ENCODE measurements at regions not wholly inside any gene's neighbourhood (a gene's known extent, or its start where the extent isn't known, plus 50 kb on each side); places are given as distances from the start of the nearest gene placed in this dataset.
"Not testable (repeated sequence)": the region's sequence is repeated elsewhere in the genome, so short reads cannot be mapped to it uniquely, and the experiment has no call there.

GRCh38 chr4:128633067-128633466, 176.4 kb upstream of the JADE1 start:
- Histone ChIP-seq H3K4me1 (ENCODE audit: insufficient read depth, low read length) (peaks cover 32% of the 10 kb centered on the region), H3K27ac (ENCODE audit: low read depth, low read length) (no peak overlapping the region), H3K36me3 (ENCODE audit: insufficient read depth, low read length) (no peaks in the 10 kb centered on the region), H3K9ac (ENCODE audit: low read depth, low read length) (no peak overlapping the region), H3K4me3 (ENCODE audit: low read length) (no peak overlapping the region), H3K9me3 (ENCODE audit: insufficient read depth, low read depth, low read length) (no peaks in the 10 kb centered on the region), H3K27me3 (ENCODE audit: insufficient read depth, low read length) (no peaks in the 10 kb centered on the region)
- 92% methylated on average over 1 of the region's 1 CpG for WGBS

DNA sequence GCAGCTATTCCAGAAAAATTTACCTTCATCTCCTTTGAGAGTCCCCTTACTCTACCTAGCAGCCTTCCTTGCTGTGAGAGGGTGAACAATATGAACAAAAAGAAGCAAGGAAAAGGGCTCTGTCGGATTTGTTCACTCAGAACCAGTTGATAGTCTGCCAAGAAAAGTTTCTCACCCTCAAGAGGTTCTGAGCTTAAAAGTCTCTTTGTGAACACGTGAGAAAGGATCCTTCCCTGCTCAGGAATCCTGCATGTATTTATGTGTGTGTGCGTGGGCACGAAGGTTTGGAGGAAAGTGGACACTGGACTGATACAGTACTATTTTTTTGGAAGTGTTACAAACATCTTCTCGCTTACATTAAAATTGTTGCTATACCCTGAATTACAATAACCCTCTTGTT, 178.6 kb upstream of the JADE1 start:
- no peak overlapping the region for H3K4me3 ChIP-seq (ENCODE audit: low read length)
- H3K4me1 ChIP-seq (ENCODE audit: insufficient read depth, low read length): peaks cover 12% of the 10 kb centered on the region
- H3K9me3 ChIP-seq (ENCODE audit: insufficient read depth, low read depth, low read length): no peaks in the 10 kb centered on the region
- no peak overlapping the region for H3K9ac ChIP-seq (ENCODE audit: low read depth, low read length)
- WGBS: 86% methylated on average over 5 of the region's 5 CpGs
- no peaks in the 10 kb centered on the region for H3K36me3 ChIP-seq (ENCODE audit: insufficient read depth, low read length)
- no peak overlapping the region for H3K27ac ChIP-seq (ENCODE audit: low read depth, low read length)
- H3K27me3 ChIP-seq (ENCODE audit: insufficient read depth, low read length): no peaks in the 10 kb centered on the region

DNA sequence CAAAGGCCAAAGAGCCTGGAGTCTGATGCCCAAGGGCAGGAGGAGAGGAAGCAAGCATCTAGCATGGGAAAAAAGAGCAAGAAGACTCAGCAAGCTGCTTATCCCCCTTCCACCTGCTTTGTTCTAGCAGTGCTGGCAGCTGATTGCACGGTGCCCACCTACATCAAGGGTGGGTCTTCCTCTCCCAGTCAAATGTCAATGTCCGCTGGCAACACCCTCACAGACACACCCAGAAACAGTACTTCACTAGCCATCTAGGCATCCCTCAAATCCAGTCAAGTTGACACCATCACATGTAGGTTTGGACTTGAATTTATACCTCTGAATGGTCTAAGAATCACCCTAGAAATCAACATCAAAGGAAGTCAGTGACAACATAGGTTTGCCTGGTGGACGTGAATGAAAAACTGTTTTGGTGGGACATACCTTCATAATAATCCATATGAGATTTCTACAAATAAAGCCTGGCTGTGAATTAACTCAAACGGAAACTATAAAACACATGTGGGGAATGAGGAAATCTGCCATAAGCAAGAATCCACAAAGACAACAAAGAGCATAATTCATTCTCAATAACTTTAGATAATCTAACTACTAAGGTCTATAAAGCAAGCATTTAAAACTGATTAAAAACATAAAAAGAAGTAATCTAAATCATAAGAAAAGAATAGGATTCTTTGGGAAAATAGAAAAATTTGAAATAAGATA, 185.8 kb upstream of the JADE1 start:
- 92% methylated on average over 2 of the region's 4 CpGs for WGBS

GRCh38 chr4:128620279-128620965, 189.1 kb upstream of the JADE1 start:
- 67% methylated on average over 7 of the region's 7 CpGs for WGBS
- H3K4me1 ChIP-seq (ENCODE audit: insufficient read depth, low read length); H3K27me3 ChIP-seq (ENCODE audit: insufficient read depth, low read length); H3K9ac ChIP-seq (ENCODE audit: low read depth, low read length); H3K27ac ChIP-seq (ENCODE audit: low read depth, low read length); H3K36me3 ChIP-seq (ENCODE audit: insufficient read depth, low read length); H3K9me3 ChIP-seq (ENCODE audit: insufficient read depth, low read depth, low read length); H3K4me3 ChIP-seq (ENCODE audit: low read length): not testable (repeated sequence)

More for the DNA sequence above, 185.8 kb upstream of the JADE1 start:
- Histone ChIP-seq H3K9me3 (ENCODE audit: insufficient read depth, low read depth, low read length) (no peaks in the 10 kb centered on the region), H3K36me3 (ENCODE audit: insufficient read depth, low read length) (no peaks in the 10 kb centered on the region), H3K27me3 (ENCODE audit: insufficient read depth, low read length) (no peaks in the 10 kb centered on the region), H3K4me1 (ENCODE audit: insufficient read depth, low read length) (no peaks in the 10 kb centered on the region), H3K4me3 (ENCODE audit: low read length) (no peak overlapping the region), H3K27ac (ENCODE audit: low read depth, low read length) (no peak overlapping the region), H3K9ac (ENCODE audit: low read depth, low read length) (no peak overlapping the region)

DNA sequence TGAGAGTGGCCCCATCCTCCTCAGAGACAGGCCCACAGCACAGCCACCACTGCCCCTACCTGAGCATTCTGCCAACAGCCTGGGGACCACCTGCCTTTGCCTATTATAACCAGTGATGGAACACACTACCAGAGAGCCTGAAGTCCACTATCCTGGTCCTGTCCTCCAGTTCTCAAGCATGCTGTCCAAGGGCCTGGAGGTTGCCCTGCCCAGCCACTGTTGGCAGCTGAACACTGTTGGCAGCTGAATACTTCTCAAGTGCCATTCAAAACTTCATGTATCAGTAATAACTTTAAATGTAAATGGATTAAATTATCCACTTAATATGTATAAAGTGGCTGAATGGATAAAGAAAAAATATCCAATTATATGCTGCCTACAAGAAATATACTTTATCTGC, 194.3 kb upstream of the JADE1 start:
- no peaks in the 10 kb centered on the region for H3K36me3 ChIP-seq (ENCODE audit: insufficient read depth, low read length)
- no peak overlapping the region for H3K9ac ChIP-seq (ENCODE audit: low read depth, low read length)
- H3K9me3 ChIP-seq (ENCODE audit: insufficient read depth, low read depth, low read length): no peaks in the 10 kb centered on the region
- peaks cover 6% of the 10 kb centered on the region; the same call in 1 of the 2 replicates for H3K4me1 ChIP-seq (ENCODE audit: insufficient read depth, low read length)
- H3K4me3 ChIP-seq (ENCODE audit: low read length): no peak overlapping the region
- H3K27ac ChIP-seq (ENCODE audit: low read depth, low read length): no peak overlapping the region
- H3K27me3 ChIP-seq (ENCODE audit: insufficient read depth, low read length): no peaks in the 10 kb centered on the region

- WGBS: 84% methylated on average over 1 of the region's 1 CpG
- Histone ChIP-seq H3K36me3 (ENCODE audit: insufficient read depth, low read length) (no peaks in the 10 kb centered on the region), H3K27me3 (ENCODE audit: insufficient read depth, low read length) (no peaks in the 10 kb centered on the region), H3K27ac (ENCODE audit: low read depth, low read length) (no peak overlapping the region), H3K9ac (ENCODE audit: low read depth, low read length) (no peak overlapping the region), H3K4me3 (ENCODE audit: low read length) (no peak overlapping the region), H3K9me3 (ENCODE audit: insufficient read depth, low read depth, low read length) (no peaks in the 10 kb centered on the region), H3K4me1 (ENCODE audit: insufficient read depth, low read length) (peaks cover 16% of the 10 kb centered on the region)
Measured at GRCh38 chr4:128608006-128608405, 201.5 kb upstream of the JADE1 start.

DNA sequence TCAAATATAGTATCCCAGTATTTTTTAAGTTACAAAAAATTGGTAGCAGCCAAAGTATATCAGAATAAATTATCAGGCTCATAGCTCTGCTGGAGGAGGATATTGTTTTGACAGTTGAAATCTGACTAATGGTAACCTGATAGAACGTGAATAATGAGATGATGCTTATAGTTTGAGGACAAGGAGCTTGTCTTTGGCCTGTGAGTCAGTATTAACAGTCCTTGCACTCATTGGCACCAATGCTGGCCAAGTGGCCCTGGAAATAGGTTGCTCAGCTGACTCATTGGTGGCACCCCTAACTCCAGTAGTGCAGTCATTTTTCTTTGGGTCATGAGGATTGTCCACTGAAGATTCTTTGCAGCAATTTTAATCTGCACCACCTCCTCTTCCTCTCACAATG, 203.3 kb upstream of the JADE1 start:
- no peak overlapping the region for H3K27ac ChIP-seq (ENCODE audit: low read depth, low read length)
- WGBS: 82% methylated on average over 1 of the region's 1 CpG
- no peaks in the 10 kb centered on the region for H3K9me3 ChIP-seq (ENCODE audit: insufficient read depth, low read depth, low read length)
- H3K36me3 ChIP-seq (ENCODE audit: insufficient read depth, low read length): no peaks in the 10 kb centered on the region
- H3K27me3 ChIP-seq (ENCODE audit: insufficient read depth, low read length): no peaks in the 10 kb centered on the region
- H3K4me3 ChIP-seq (ENCODE audit: low read length): no peak overlapping the region
- H3K9ac ChIP-seq (ENCODE audit: low read depth, low read length): no peak overlapping the region
- H3K4me1 ChIP-seq (ENCODE audit: insufficient read depth, low read length): peaks cover 21% of the 10 kb centered on the region

GRCh38 chr4:128604840-128605239, 204.7 kb upstream of the JADE1 start:
- no peak overlapping the region for H3K4me3 ChIP-seq (ENCODE audit: low read length)
- no peak overlapping the region for H3K27ac ChIP-seq (ENCODE audit: low read depth, low read length)
- H3K9ac ChIP-seq (ENCODE audit: low read depth, low read length): no peak overlapping the region
- no peaks in the 10 kb centered on the region for H3K27me3 ChIP-seq (ENCODE audit: insufficient read depth, low read length)
- WGBS: 50% methylated on average over 1 of the region's 2 CpGs
- H3K4me1 ChIP-seq (ENCODE audit: insufficient read depth, low read length): peaks cover 29% of the 10 kb centered on the region
- H3K36me3 ChIP-seq (ENCODE audit: insufficient read depth, low read length): no peaks in the 10 kb centered on the region
- no peaks in the 10 kb centered on the region for H3K9me3 ChIP-seq (ENCODE audit: insufficient read depth, low read depth, low read length)

DNA sequence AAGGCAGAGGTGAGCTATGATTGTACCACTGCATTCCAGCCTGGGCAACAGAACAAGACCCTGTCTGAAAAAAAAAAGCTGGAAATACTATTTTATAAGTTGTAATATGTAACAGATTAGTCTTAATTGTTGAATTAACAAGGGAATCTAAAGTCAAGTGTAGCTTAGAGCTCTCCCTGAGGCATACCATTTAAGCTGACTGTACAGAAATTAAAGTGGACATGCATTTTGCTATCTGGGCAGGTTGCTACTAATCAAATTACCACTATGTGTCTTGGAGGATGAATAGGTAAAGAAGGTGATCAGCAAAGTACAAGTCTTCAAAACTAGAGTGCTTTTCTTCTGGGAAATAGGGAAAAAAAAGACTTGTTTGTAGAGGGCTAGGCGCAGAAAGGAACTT, 205.3 kb upstream of the JADE1 start:
- WGBS: 93% methylated on average over 1 of the region's 1 CpG
- Histone ChIP-seq H3K27ac (ENCODE audit: low read depth, low read length) (no peak overlapping the region), H3K4me3 (ENCODE audit: low read length) (no peak overlapping the region), H3K9me3 (ENCODE audit: insufficient read depth, low read depth, low read length) (no peaks in the 10 kb centered on the region), H3K27me3 (ENCODE audit: insufficient read depth, low read length) (no peaks in the 10 kb centered on the region), H3K36me3 (ENCODE audit: insufficient read depth, low read length) (no peaks in the 10 kb centered on the region), H3K9ac (ENCODE audit: low read depth, low read length) (no peak overlapping the region), H3K4me1 (ENCODE audit: insufficient read depth, low read length) (peaks cover 29% of the 10 kb centered on the region)

DNA sequence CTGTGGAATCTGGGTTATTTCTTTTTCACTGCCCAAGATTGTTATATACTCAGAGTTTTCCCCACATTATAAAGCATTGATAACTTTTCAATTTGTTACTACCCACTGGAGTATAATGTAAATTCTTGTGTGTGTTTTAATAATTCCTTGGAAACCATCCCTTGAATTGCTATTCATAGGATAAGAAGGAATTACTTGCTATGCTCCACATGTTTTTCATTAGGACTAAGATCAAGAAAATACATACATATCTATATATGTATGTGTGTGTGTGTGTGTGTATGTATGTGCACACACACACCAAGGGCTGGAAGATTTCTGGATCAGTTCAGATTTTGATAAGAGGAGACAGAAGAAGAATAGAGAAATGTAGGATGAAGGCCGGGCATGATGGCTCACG, 206.4 kb upstream of the JADE1 start:
- WGBS: 91% methylated on average over 2 of the region's 2 CpGs
- no peak overlapping the region for H3K27ac ChIP-seq (ENCODE audit: low read depth, low read length)
- no peak overlapping the region for H3K9ac ChIP-seq (ENCODE audit: low read depth, low read length)
- no peak overlapping the region for H3K4me3 ChIP-seq (ENCODE audit: low read length)
- no peaks in the 10 kb centered on the region for H3K27me3 ChIP-seq (ENCODE audit: insufficient read depth, low read length)
- no peaks in the 10 kb centered on the region for H3K9me3 ChIP-seq (ENCODE audit: insufficient read depth, low read depth, low read length)
- H3K36me3 ChIP-seq (ENCODE audit: insufficient read depth, low read length): no peaks in the 10 kb centered on the region
- H3K4me1 ChIP-seq (ENCODE audit: insufficient read depth, low read length): peaks cover 29% of the 10 kb centered on the region

DNA sequence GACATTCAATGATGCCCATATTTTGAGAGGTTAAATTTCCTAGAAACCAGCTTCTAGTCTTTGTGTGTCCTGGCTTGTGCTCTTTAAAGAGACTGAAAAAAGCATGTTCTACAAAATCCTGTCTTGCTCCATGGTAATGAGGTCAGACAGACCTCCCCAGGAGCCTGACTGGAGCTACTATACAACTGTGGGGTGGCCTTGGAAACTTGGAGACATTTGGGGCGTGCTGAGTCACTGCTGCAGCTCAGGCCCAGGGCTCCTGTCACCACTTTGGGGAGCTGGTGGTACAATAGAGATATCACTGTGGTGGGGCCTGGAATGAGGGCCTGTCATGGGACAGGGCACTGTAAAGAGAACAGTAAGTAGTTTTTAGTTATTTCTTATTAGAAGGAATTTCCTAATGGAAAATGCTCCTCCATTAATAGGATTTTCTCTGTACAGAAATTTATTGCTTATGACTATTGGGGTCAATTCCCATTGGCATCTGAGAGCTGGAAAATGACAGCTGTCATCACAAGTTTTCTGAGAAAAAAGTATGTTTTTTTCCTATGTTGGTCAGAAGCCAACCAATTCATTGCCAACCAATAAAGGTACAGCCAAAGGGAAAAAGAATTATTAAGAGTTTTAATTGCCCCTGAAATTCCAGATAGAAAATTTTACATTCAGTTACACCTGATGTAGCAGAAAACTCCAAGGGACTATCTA, 207.4 kb upstream of the JADE1 start:
- H3K27me3 ChIP-seq (ENCODE audit: insufficient read depth, low read length): no peaks in the 10 kb centered on the region
- H3K36me3 ChIP-seq (ENCODE audit: insufficient read depth, low read length): no peaks in the 10 kb centered on the region
- peak overlapping the region; percentile 51; the same call in 1 of the 2 replicates for H3K27ac ChIP-seq (ENCODE audit: low read depth, low read length)
- H3K4me1 ChIP-seq (ENCODE audit: insufficient read depth, low read length): peaks cover 29% of the 10 kb centered on the region
- no peak overlapping the region; the same call in 1 of the 2 replicates for H3K9ac ChIP-seq (ENCODE audit: low read depth, low read length)
- no peaks in the 10 kb centered on the region for H3K9me3 ChIP-seq (ENCODE audit: insufficient read depth, low read depth, low read length)
- H3K4me3 ChIP-seq (ENCODE audit: low read length): no peak overlapping the region
- WGBS: 80% methylated on average over 1 of the region's 1 CpG

Data from HUES64 (cell line).